Upper lobe of left lung (tissue), 4 donors: ENCODE measurements at regions not wholly inside any gene's neighbourhood (a gene's known extent, or its start where the extent isn't known, plus 50 kb on each side); places are given as distances from the start of the nearest gene placed in this dataset.

Source experiments
- CTCF ChIP-seq, 6 experiments: fragments of 450-650 bp in 4 of 6; fragments of 200-600 bp in 2 of 6; sonication (generic) in 2 of 6; IDR thresholded peaks; one replicate each; pipeline ENCODE4 v1.5.1; 2016 to 2019; ENCODE audit warnings: antibody characterized with exemption in 6 of 6
- EP300 ChIP-seq, 4 donors: sonication (generic); formaldehyde crosslinking; IDR thresholded peaks; one replicate each; pipeline ENCODE4 v1.5.1; 2017; ENCODE audit warnings: antibody characterized with exemption in 4 of 4, control low read depth in 2 of 4
- POLR2A ChIP-seq, 4 donors: fragments of 450-650 bp; IDR thresholded peaks; one replicate each; pipeline ENCODE4 v1.5.1; 2016 to 2017; ENCODE audit warnings: antibody characterized with exemption in 4 of 4, mild to moderate bottlenecking in 2 of 4
- POLR2AphosphoS5 ChIP-seq, 2 donors: sonication (generic); formaldehyde crosslinking; IDR thresholded peaks; one replicate each; pipeline ENCODE4 v1.5.1; 2017; ENCODE audit warnings: antibody characterized with exemption in 2 of 2

DNA sequence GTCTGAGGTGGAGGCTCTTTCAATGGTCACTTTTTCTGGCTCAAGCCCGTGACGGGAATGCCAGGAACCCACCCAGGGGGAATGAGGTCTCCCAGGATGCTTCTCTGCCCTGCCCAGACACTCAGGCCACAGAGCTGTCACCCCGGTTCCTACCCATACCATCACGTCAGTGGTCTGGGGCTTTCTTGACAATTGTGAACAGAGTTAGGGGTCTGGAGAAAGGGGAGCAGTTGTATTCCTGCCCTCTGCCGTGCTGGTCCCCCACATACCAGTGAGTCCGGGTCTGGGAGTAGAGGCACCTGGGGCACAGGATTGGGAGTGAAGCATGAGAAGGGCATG is 97.2 kb downstream of the B3GNT2 start:
- TF ChIP-seq CTCF (IDR thresholded peaks at IDR 0.05), result no peak
- TF ChIP-seq EP300 (IDR thresholded peaks at IDR 0.05), result no peak
- TF ChIP-seq POLR2AphosphoS5 (IDR thresholded peaks at IDR 0.05), result no peak
- no peak for TF ChIP-seq POLR2A (IDR thresholded peaks at IDR 0.05)
